ENCODE measurements at regions not wholly inside any gene's neighbourhood (a gene's known extent, or its start where the extent isn't known, plus 50 kb on each side); places are given as distances from the start of the nearest gene placed in this dataset.

DNA sequence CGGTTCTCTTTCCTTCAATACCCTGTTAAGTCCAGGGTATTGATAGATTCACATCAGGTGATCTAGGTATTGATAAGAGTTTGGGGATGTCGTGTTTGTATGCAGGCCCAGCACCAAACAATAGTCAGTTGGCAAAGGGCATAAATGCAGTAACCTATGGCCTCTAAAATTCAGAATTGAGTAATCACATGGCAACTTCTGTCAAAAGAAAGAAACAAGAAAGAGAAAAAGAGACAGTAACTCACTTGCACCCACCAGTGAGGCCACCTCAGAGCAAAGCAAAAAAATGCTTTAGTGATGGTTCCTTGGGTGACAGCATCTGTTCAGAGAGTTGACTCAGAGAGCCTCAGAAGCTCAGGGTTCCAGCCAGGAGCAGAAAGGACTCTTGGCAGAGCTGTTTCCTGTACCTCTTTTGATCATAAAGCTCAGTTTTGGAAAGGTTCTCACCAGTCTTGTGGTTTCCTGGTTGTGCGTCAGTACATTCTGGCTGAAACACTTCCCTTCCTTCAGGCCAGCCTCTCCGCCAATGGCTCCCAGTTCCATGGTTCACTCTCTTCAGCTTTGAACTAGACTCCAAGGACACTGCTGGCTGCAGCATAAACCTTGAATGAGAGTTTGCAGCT is 70.1 kb upstream of the GORAB start:
- H3K4ac ChIP-seq (replicated peaks; ENCODE audit: insufficient read length, low read depth, low read length) = no peak overlapping the region
- no peak overlapping the region for H3K14ac ChIP-seq (ENCODE audit: insufficient read length)
- H2BK120ac ChIP-seq (replicated peaks; ENCODE audit: low read depth, low read length) = no peak overlapping the region
- H4K5ac ChIP-seq (ENCODE audit: insufficient read length, low read depth, low read length) = no peak overlapping the region
- no peak overlapping the region for H3K23ac ChIP-seq (ENCODE audit: insufficient read length)
- no peak overlapping the region for H3K56ac ChIP-seq (replicated peaks; ENCODE audit: insufficient read length, low read depth, low read length)
- no peak overlapping the region for H2BK20ac ChIP-seq (ENCODE audit: low read length)
- H2BK12ac ChIP-seq (ENCODE audit: low read depth, low read length) = no peak overlapping the region
- no peak overlapping the region for H4K8ac ChIP-seq (ENCODE audit: extremely low read depth, insufficient read depth, low read length)
- no peak overlapping the region for H3K4me3 ChIP-seq (ENCODE audit: extremely low read depth in 1 of 4, insufficient read depth in 2 of 4, low read depth in 3 of 4, low read length in 4 of 4)
- H3K79me2 ChIP-seq (ENCODE audit: control insufficient read depth in 1 of 2, insufficient read depth in 2 of 2, low read length in 2 of 2) = no peaks in the 10 kb centered on the region
- H3K79me1 ChIP-seq (ENCODE audit: low read depth, low read length) = no peaks in the 10 kb centered on the region
- no peaks in the 10 kb centered on the region for H4K20me1 ChIP-seq (replicated peaks in 1 of 2; ENCODE audit: control insufficient read depth in 1 of 2, insufficient read depth in 2 of 2, low read length in 2 of 2)
- H3K23me2 ChIP-seq (ENCODE audit: low read depth, low read length) = no peaks in the 10 kb centered on the region
- FAIRE-seq (no peak), DNase-seq (ENCODE audit: low read depth in 1 of 2, low spot score in 2 of 2) (no peak)
- no peaks in the 10 kb centered on the region for H3K27me3 ChIP-seq (replicated peaks in 1 of 4; ENCODE audit: control insufficient read depth in 3 of 4, extremely low read depth in 1 of 4, insufficient read depth in 3 of 4, low read length in 3 of 4)
- no peaks in the 10 kb centered on the region; a peak in 1 of 8 replicates for H3K36me3 ChIP-seq (ENCODE audit: control insufficient read depth in 2 of 4, insufficient read depth in 4 of 4, low read length in 3 of 4)
- no peak overlapping the region for H3K9ac ChIP-seq (replicated peaks in 1 of 4; ENCODE audit: extremely low read depth in 1 of 4, low read depth in 3 of 4, low read length in 3 of 4)
- H3K18ac ChIP-seq (ENCODE audit: extremely low read depth, low read length) = no peak overlapping the region
- 0 out of 2 replicates have a peak overlapping the region, but pooled peaks have one; percentile 9 for H2AFZ ChIP-seq (ENCODE audit: low read length)
- H3K9me3 ChIP-seq (ENCODE audit: insufficient read depth in 2 of 2, low read depth in 1 of 2, low read length in 1 of 2) = peaks cover 6 to 8% of the 10 kb centered on the region in 2 experiments; a peak in 3 of 4 replicates
- H3K4me1 ChIP-seq (replicated peaks in 1 of 4; ENCODE audit: control insufficient read depth in 3 of 4, insufficient read depth in 4 of 4, low read length in 3 of 4) = no peaks in the 10 kb centered on the region
- ChIA-PET POLR2A (ENCODE audit: partially characterized antibody) (no interaction called here), CTCF (ENCODE audit: partially characterized antibody) (interaction anchor here (0.6 to 1.1 kb wide), 2 partner anchors 14 to 143 kb away, joined by 3 to 4 read pairs; no protein-coding TSS in a partner anchor)
- H4K91ac ChIP-seq (replicated peaks; ENCODE audit: insufficient read length, low read length) = no peak overlapping the region
- no peak overlapping the region for H2AK5ac ChIP-seq (ENCODE audit: low read depth, low read length)
- 94% methylated on average over 4 of the region's 4 CpGs; no CpG with 5 or more reads in 1 of the 2 experiments for WGBS, 2 experiments (ENCODE audit: extremely low coverage in 1 of 2, insufficient coverage in 1 of 2, insufficient read length in 1 of 2, insufficient replicate concordance in 2 of 2, low coverage in 1 of 2, low lambda C conversion rate in 2 of 2, missing lambda C conversion rate in 1 of 2)
- H2BK15ac ChIP-seq (ENCODE audit: low read length) = no peak overlapping the region
- no peak overlapping the region for H3K27ac ChIP-seq (ENCODE audit: low read depth, low read length)
- H2BK5ac ChIP-seq (ENCODE audit: low read depth, low read length) = no peak overlapping the region
- H3K4me2 ChIP-seq (ENCODE audit: insufficient read depth in 1 of 2, low read depth in 2 of 2, low read length in 2 of 2) = no peak overlapping the region
- TF ChIP-seq BACH1 (IDR thresholded peaks at IDR 0.05; ENCODE audit: low read length) (no peak), BCL11A (IDR thresholded peaks at IDR 0.05; ENCODE audit: low read depth in 2 of 2, low read length in 2 of 2) (no peak), FOSL1 (IDR thresholded peaks at IDR 0.05; ENCODE audit: insufficient read depth, low read depth, low read length) (no peak), PHF8 (conservative IDR thresholded peaks at IDR 0.05; ENCODE audit: low read depth, low read length) (no peak)

All from H1 (cell line).